Activated CD4-positive, alpha-beta T cell treated with anti-CD3 and anti-CD28 coated beads for 48 hours (primary cell): ENCODE measurements at regions not wholly inside any gene's neighbourhood (a gene's known extent, or its start where the extent isn't known, plus 50 kb on each side); places are given as distances from the start of the nearest gene placed in this dataset.
"Not testable (repeated sequence)": the region's sequence is repeated elsewhere in the genome, so short reads cannot be mapped to it uniquely, and the experiment has no call there.

Experiments used
- DNase-seq: peaks from one replicate; pipeline ENCODE4 v3.0.0-alpha.2; 2020

GRCh38 chr1:157367870-157368269 lies 184.4 kb downstream of the FCRL5 start:
- DNase-seq = no peak

- DNase-seq = no peak
Observed at GRCh38 chr1:157367091-157367739, 185.1 kb downstream of the FCRL5 start.

GRCh38 chr1:157364612-157365011 lies 187.7 kb downstream of the FCRL5 start:
- DNase-seq = no peak

- DNase-seq = peak; percentile 12
Observed at GRCh38 chr1:157363660-157364140, 188.6 kb downstream of the FCRL5 start.

- DNase-seq = no peak
Observed at GRCh38 chr1:157360023-157360390, 192.3 kb downstream of the FCRL5 start.

- no peak for DNase-seq
Observed at GRCh38 chr1:157359314-157360022, 192.8 kb downstream of the FCRL5 start.

- no peak for DNase-seq
Observed at GRCh38 chr1:157357111-157357510, 195.2 kb downstream of the FCRL5 start.

GRCh38 chr1:157356601-157357000 lies 195.7 kb downstream of the FCRL5 start:
- no peak for DNase-seq

GRCh38 chr1:157353546-157353945 lies 198.8 kb downstream of the FCRL5 start:
- DNase-seq = no peak

GRCh38 chr1:157352817-157353408 lies 199.4 kb downstream of the FCRL5 start:
- DNase-seq = no peak

GRCh38 chr1:157352216-157352615 lies 200.1 kb downstream of the FCRL5 start:
- DNase-seq = no peak

GRCh38 chr1:157351800-157352199 lies 200.5 kb downstream of the FCRL5 start:
- DNase-seq = not testable (repeated sequence)

- DNase-seq = no peak
Observed at GRCh38 chr1:157348538-157349480, 203.5 kb downstream of the FCRL5 start.

GRCh38 chr1:157347506-157347905 lies 204.8 kb downstream of the FCRL5 start:
- DNase-seq = no peak

- DNase-seq = not testable (repeated sequence)
Observed at GRCh38 chr1:157337785-157338184, 199.6 kb upstream of the ETV3 start.

GRCh38 chr1:157335056-157335455 lies 196.9 kb upstream of the ETV3 start:
- no peak for DNase-seq

GRCh38 chr1:157334041-157334440 lies 195.8 kb upstream of the ETV3 start:
- no peak for DNase-seq

- not testable (repeated sequence) for DNase-seq
Observed at GRCh38 chr1:157330177-157330576, 192.0 kb upstream of the ETV3 start.

- not testable (repeated sequence) for DNase-seq
Observed at GRCh38 chr1:157328120-157328519, 189.9 kb upstream of the ETV3 start.

- no peak for DNase-seq
Observed at GRCh38 chr1:157326173-157326859, 188.1 kb upstream of the ETV3 start.

- DNase-seq = no peak
Observed at GRCh38 chr1:157325220-157325619, 187.0 kb upstream of the ETV3 start.

GRCh38 chr1:157321972-157322371 lies 183.8 kb upstream of the ETV3 start:
- not testable (repeated sequence) for DNase-seq
